Heart right ventricle (tissue), 16 donors: ENCODE measurements at regions not wholly inside any gene's neighbourhood (a gene's known extent, or its start where the extent isn't known, plus 50 kb on each side); places are given as distances from the start of the nearest gene placed in this dataset.

Experiments used
- ATAC-seq, 8 donors: fragments of 200-7000 bp; cut with Tn5 transposase; one replicate each; pipeline ENCODE4 v1.9.1; 2020; ENCODE audit warnings: mild to moderate bottlenecking in 8 of 8, moderate library complexity in 8 of 8, moderate number of reproducible peaks in 1 of 8
- DNase-seq, 2 donors: peaks; one replicate each; pipeline ENCODE4 v3.0.0-alpha.2; 2020
- H3K27ac ChIP-seq, 10 donors: fragments of 200-600 bp; sonication (generic) in 2 of 10; one replicate each; pipeline versions ENCODE4 v1.5.0 to v1.8.0; 2020 to 2022; ENCODE audit warnings: mild to moderate bottlenecking in 3 of 10
- H3K27me3 ChIP-seq, 7 donors: fragments of 200-600 bp; one replicate each; pipeline ENCODE4 v1.8.0; 2021 to 2022; ENCODE audit warnings: mild to moderate bottlenecking in 2 of 7
- H3K36me3 ChIP-seq, 9 donors: fragments of 200-600 bp; sonication (generic) in 1 of 9; one replicate each; pipeline versions ENCODE4 v1.5.0 to v1.8.0; 2020 to 2022; ENCODE audit warnings: mild to moderate bottlenecking in 2 of 9
- H3K4me1 ChIP-seq, 9 donors: fragments of 200-600 bp; sonication (generic) in 1 of 9; one replicate each; pipeline versions ENCODE4 v1.5.0 to v1.8.0; 2020 to 2022; ENCODE audit warnings: mild to moderate bottlenecking in 4 of 9
- H3K4me3 ChIP-seq, 10 donors: fragments of 200-600 bp; sonication (generic) in 2 of 10; one replicate each; pipeline versions ENCODE4 v1.5.0 to v1.8.0; 2020 to 2022; ENCODE audit warnings: mild to moderate bottlenecking in 7 of 10, moderate library complexity in 2 of 10
- H3K9me3 ChIP-seq, 11 donors: fragments of 200-600 bp in 10 of 11; sonication (generic) in 2 of 11; one replicate each; pipeline versions ENCODE4 v1.5.0 to v1.8.0; 2013 to 2022; ENCODE audit warnings: mild to moderate bottlenecking in 2 of 11, control low read depth in 1 of 11, moderate library complexity in 1 of 11
- WGBS, 2 donors: extraction: QIAGEN DNeasy Blood & Tissue Kit; methylation state at CpG; one replicate each; pipeline ENCODE4 v1.1.7; 2013; ENCODE audit warnings: inconsistent platforms in 1 of 2; 5-methylcytosine and 5-hydroxymethylcytosine counted together
- intact Hi-C, 10 donors: fragments of 100-400 bp; cut with DNase I; formaldehyde crosslinking; loops; one replicate each; pipeline versions ENCODE4 v1.11.1 to v1.14.2; 2022
- TF ChIP-seq, protein P1 (sequence below), 9 donors: fragments of 200-600 bp; sonication (generic) in 2 of 9; IDR thresholded peaks; one replicate each; pipeline versions ENCODE4 v1.5.0 to v1.8.0; 2021 to 2022; ENCODE audit warnings: antibody characterized with exemption in 9 of 9, mild to moderate bottlenecking in 5 of 9, moderate library complexity in 1 of 9
- donor health status: Arrhythmogenic right ventricular cardiomyopathy.
- donor health status: ischemic (EF 13 %, LVEDD 7.1; RV severe dilation, severe dysfunction).
- donor health status: healthy with polysubstance abuse.
- donor health status: DM: no; HTN: yes; CAD: no.
- donor health status: DM: no; HTN: no; CAD: no.
- donor health status: ischemic (EF 25% LVEDD 6.9; RV normal size, moderate dysfunction).
- donor health status: ischemic (EF 25% LVEDD 5.7; RV mildly dilated, moderate dysfunction).
- donor health status: healthy.
- donor health status: DM: yes; HTN: yes; CAD: no.
- donor health status: Ischemic cardiomyopathy.
- donor health status: ischemic (EF 35%, LVEDD 5.7; RV mildly dilated, moderate dysfunction).
- donor health status: nonischemic (EF 11% LVEDD 7.7; RV severe dilation, severe dysfunction).
- donor health status: DM: yes; HTN: yes; CAD: no.
- donor health status: PGD.
- donor health status: ischemic (EF 29% LVEDD 5.4; RV normal size, mild dysfunction).
- donor health status: nonischemic (EF 23%, LVEDD 6.1; RV moderate dilation, normal function).

DNA sequence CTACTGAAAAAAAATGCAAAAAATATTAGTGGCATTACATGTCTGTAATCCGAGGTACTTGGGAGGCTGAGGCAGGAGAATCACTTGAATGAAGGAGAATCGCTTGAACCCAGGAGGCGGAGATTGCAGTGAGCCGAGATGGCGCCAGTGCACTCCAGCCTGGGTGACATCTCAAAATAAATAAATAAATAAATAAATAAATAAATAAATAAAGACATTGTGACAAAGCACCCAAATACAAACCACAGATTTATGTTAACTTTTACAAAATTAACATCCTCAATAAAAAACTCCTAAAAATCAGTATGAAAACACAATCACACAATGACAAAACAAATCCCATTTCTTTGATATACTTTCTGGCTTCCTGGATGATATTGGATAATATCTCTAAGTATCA is 808.3 kb downstream of the REEP3 start:
- no peak for ATAC-seq
- intact Hi-C loops: no loop called here

GRCh38 chr10:64332551-64332950 is 811.4 kb downstream of the REEP3 start:
- DNase-seq: no peak
- Histone ChIP-seq H3K4me3 (no peak overlapping the region), H3K9me3 (peaks cover 0 to 12% (median 0%) of the 10 kb centered on the region in 11 donors), H3K36me3 (no peaks in the 10 kb centered on the region), H3K27ac (no peak overlapping the region), H3K27me3 (no peaks in the 10 kb centered on the region), H3K4me1 (no peaks in the 10 kb centered on the region)
- WGBS, 2 donors: 47 to 61% methylated on average over 1 of the region's 1 CpG
- TF ChIP-seq, protein P1, sequence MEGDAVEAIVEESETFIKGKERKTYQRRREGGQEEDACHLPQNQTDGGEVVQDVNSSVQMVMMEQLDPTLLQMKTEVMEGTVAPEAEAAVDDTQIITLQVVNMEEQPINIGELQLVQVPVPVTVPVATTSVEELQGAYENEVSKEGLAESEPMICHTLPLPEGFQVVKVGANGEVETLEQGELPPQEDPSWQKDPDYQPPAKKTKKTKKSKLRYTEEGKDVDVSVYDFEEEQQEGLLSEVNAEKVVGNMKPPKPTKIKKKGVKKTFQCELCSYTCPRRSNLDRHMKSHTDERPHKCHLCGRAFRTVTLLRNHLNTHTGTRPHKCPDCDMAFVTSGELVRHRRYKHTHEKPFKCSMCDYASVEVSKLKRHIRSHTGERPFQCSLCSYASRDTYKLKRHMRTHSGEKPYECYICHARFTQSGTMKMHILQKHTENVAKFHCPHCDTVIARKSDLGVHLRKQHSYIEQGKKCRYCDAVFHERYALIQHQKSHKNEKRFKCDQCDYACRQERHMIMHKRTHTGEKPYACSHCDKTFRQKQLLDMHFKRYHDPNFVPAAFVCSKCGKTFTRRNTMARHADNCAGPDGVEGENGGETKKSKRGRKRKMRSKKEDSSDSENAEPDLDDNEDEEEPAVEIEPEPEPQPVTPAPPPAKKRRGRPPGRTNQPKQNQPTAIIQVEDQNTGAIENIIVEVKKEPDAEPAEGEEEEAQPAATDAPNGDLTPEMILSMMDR (IDR thresholded peaks at IDR 0.05): no peak
- intact Hi-C loops: no loop called here
- ATAC-seq: no peak

More for the DNA sequence above, 808.3 kb downstream of the REEP3 start:
- Histone ChIP-seq H3K36me3 (no peaks in the 10 kb centered on the region), H3K27me3 (no peaks in the 10 kb centered on the region), H3K27ac (no peak overlapping the region), H3K9me3 (peaks cover 0 to 41% (median 16%) of the 10 kb centered on the region in 11 donors), H3K4me3 (no peak overlapping the region), H3K4me1 (no peaks in the 10 kb centered on the region)
- no peak for DNase-seq
- TF ChIP-seq, protein P1 (IDR thresholded peaks at IDR 0.05): no peak
- 93 to 95% methylated on average over 5 of the region's 5 CpGs for WGBS, 2 donors

- Histone ChIP-seq H3K4me1 (no peaks in the 10 kb centered on the region), H3K9me3 (peaks cover 0 to 4% (median 0%) of the 10 kb centered on the region in 11 donors), H3K27me3 (no peaks in the 10 kb centered on the region), H3K36me3 (no peaks in the 10 kb centered on the region), H3K27ac (no peak overlapping the region), H3K4me3 (no peak overlapping the region)
- DNase-seq: no peak
- WGBS, 2 donors: 85 to 95% methylated on average over 4 of the region's 4 CpGs
- TF ChIP-seq, protein P1 (IDR thresholded peaks at IDR 0.05): no peak
- intact Hi-C loops: no loop called here
- ATAC-seq: no peak
Observed at GRCh38 chr10:64334084-64334483, 812.9 kb downstream of the REEP3 start.

GRCh38 chr10:64344211-64344610 is 823.0 kb downstream of the REEP3 start:
- Histone ChIP-seq H3K9me3 (no peaks in the 10 kb centered on the region), H3K4me1 (no peaks in the 10 kb centered on the region), H3K4me3 (no peak overlapping the region), H3K36me3 (no peaks in the 10 kb centered on the region), H3K27me3 (no peaks in the 10 kb centered on the region), H3K27ac (no peak overlapping the region)
- DNase-seq: no peak
- intact Hi-C loops: no loop called here
- WGBS, 2 donors: 79 to 92% methylated on average over 1 of the region's 1 CpG
- no peak for ATAC-seq
- TF ChIP-seq, protein P1 (IDR thresholded peaks at IDR 0.05): no peak

- no peak for DNase-seq
- no peak overlapping the region for H3K27ac ChIP-seq
- no peaks in the 10 kb centered on the region for H3K36me3 ChIP-seq
- H3K4me1 ChIP-seq: no peaks in the 10 kb centered on the region
- intact Hi-C loops: no loop called here
- ATAC-seq: no peak
- no peaks in the 10 kb centered on the region for H3K27me3 ChIP-seq
- no peak overlapping the region for H3K4me3 ChIP-seq
- H3K9me3 ChIP-seq: no peaks in the 10 kb centered on the region
- TF ChIP-seq, protein P1 (IDR thresholded peaks at IDR 0.05): no peak
Observed at GRCh38 chr10:64345856-64346255, 824.7 kb downstream of the REEP3 start.
